Calu3 (cell line): ENCODE measurements at regions not wholly inside any gene's neighbourhood (a gene's known extent, or its start where the extent isn't known, plus 50 kb on each side); places are given as distances from the start of the nearest gene placed in this dataset.

Source experiments
- BruUV-seq: library from RNA; stranded (reverse); fragments of 400-500 nt; replicated peaks from 2 replicates; lab custom pipeline; 2021; lab: Mats Ljungman, UMichigan
- CTCF ChIA-PET: fragments of 300-600 bp; sonication (Branson Sonifier 250); formaldehyde crosslinking; loops from one replicate; lab custom pipeline; 2022; ENCODE audit warnings: antibody characterized with exemption; lab: Charles Lee
- DNase-seq: peaks from one replicate; pipeline ENCODE4 v3.0.0; 2022
- H3K27ac Mint-ChIP-seq: one replicate; pipeline ENCODE4 v1.8.0; 2022; ENCODE audit warnings: mixed read lengths; ENCODE audit not compliant: unreplicated experiment
- H3K27me3 Mint-ChIP-seq: one replicate; pipeline ENCODE4 v1.8.0; 2022; ENCODE audit warnings: mixed read lengths; ENCODE audit not compliant: unreplicated experiment
- H3K36me3 Mint-ChIP-seq: one replicate; pipeline ENCODE4 v1.8.0; 2022; ENCODE audit warnings: mild to moderate bottlenecking, moderate library complexity, mixed read lengths; ENCODE audit not compliant: insufficient read depth, unreplicated experiment
- H3K4me1 Mint-ChIP-seq: one replicate; pipeline ENCODE4 v1.8.0; 2022; ENCODE audit warnings: mild to moderate bottlenecking, low read depth, mixed read lengths; ENCODE audit not compliant: unreplicated experiment
- H3K4me3 Mint-ChIP-seq: one replicate; pipeline ENCODE4 v1.8.0; 2022; ENCODE audit warnings: mild to moderate bottlenecking, low read depth, moderate library complexity, mixed read lengths; ENCODE audit not compliant: unreplicated experiment
- H3K9me3 Mint-ChIP-seq: one replicate; pipeline ENCODE4 v1.8.0; 2022; ENCODE audit warnings: low read depth, mixed read lengths; ENCODE audit not compliant: unreplicated experiment
- CTCF ChIP-seq: fragments of 200-600 bp; IDR thresholded peaks from one replicate; pipeline ENCODE4 v1.8.0; 2022; ENCODE audit warnings: antibody characterized with exemption; ENCODE audit not compliant: unreplicated experiment
- intact Hi-C: fragments of 100-400 bp; cut with micrococcal nuclease; formaldehyde crosslinking; loops from one replicate; pipeline ENCODE4 v1.10.0; 2022; ENCODE audit not compliant: unreplicated experiment

GRCh38 chr2:52749764-52750163 lies 1017.8 kb upstream of the CHAC2 start:
- TF ChIP-seq CTCF: no peak
- H3K4me1 Mint-ChIP-seq: no peaks in the 10 kb centered on the region
- no peaks in the 10 kb centered on the region for H3K36me3 Mint-ChIP-seq
- CTCF ChIA-PET: no interaction called here
- BruUV-seq: no TSS peak
- no peak for DNase-seq
- intact Hi-C loops: no loop called here
- no peak overlapping the region for H3K4me3 Mint-ChIP-seq
- peaks cover 12% of the 10 kb centered on the region for H3K9me3 Mint-ChIP-seq
- no peaks in the 10 kb centered on the region for H3K27me3 Mint-ChIP-seq
- H3K27ac Mint-ChIP-seq: no peak overlapping the region

GRCh38 chr2:52745144-52745543 lies 1022.5 kb upstream of the CHAC2 start:
- no peaks in the 10 kb centered on the region for H3K27me3 Mint-ChIP-seq
- no peak overlapping the region for H3K27ac Mint-ChIP-seq
- H3K36me3 Mint-ChIP-seq: no peaks in the 10 kb centered on the region
- intact Hi-C loops: no loop called here
- H3K4me3 Mint-ChIP-seq: no peak overlapping the region
- no peak for DNase-seq
- CTCF ChIA-PET: no interaction called here
- BruUV-seq: no TSS peak
- TF ChIP-seq CTCF: no peak
- no peaks in the 10 kb centered on the region for H3K4me1 Mint-ChIP-seq
- H3K9me3 Mint-ChIP-seq: peaks cover 15% of the 10 kb centered on the region

GRCh38 chr2:52732849-52733395 lies 1034.7 kb upstream of the CHAC2 start:
- Mint-ChIP-seq H3K36me3 (no peaks in the 10 kb centered on the region), H3K4me3 (no peak overlapping the region), H3K27ac (no peak overlapping the region), H3K27me3 (no peaks in the 10 kb centered on the region), H3K4me1 (no peaks in the 10 kb centered on the region), H3K9me3 (peaks cover 3% of the 10 kb centered on the region)
- TF ChIP-seq CTCF: no peak
- CTCF ChIA-PET: no interaction called here
- no peak for DNase-seq
- intact Hi-C loops: no loop called here
- BruUV-seq: no TSS peak

- intact Hi-C loops: no loop called here
- H3K9me3 Mint-ChIP-seq: peaks cover 8% of the 10 kb centered on the region
- H3K27ac Mint-ChIP-seq: no peak overlapping the region
- H3K36me3 Mint-ChIP-seq: no peaks in the 10 kb centered on the region
- no peak for DNase-seq
- TF ChIP-seq CTCF: no peak
- H3K27me3 Mint-ChIP-seq: no peaks in the 10 kb centered on the region
- H3K4me3 Mint-ChIP-seq: no peak overlapping the region
- no peaks in the 10 kb centered on the region for H3K4me1 Mint-ChIP-seq
- BruUV-seq: no TSS peak
- CTCF ChIA-PET: no interaction called here
Measured at GRCh38 chr2:52724585-52724984, 1043.0 kb upstream of the CHAC2 start.
